ENCODE measurements at regions not wholly inside any gene's neighbourhood (a gene's known extent, or its start where the extent isn't known, plus 50 kb on each side); places are given as distances from the start of the nearest gene placed in this dataset.

DNA sequence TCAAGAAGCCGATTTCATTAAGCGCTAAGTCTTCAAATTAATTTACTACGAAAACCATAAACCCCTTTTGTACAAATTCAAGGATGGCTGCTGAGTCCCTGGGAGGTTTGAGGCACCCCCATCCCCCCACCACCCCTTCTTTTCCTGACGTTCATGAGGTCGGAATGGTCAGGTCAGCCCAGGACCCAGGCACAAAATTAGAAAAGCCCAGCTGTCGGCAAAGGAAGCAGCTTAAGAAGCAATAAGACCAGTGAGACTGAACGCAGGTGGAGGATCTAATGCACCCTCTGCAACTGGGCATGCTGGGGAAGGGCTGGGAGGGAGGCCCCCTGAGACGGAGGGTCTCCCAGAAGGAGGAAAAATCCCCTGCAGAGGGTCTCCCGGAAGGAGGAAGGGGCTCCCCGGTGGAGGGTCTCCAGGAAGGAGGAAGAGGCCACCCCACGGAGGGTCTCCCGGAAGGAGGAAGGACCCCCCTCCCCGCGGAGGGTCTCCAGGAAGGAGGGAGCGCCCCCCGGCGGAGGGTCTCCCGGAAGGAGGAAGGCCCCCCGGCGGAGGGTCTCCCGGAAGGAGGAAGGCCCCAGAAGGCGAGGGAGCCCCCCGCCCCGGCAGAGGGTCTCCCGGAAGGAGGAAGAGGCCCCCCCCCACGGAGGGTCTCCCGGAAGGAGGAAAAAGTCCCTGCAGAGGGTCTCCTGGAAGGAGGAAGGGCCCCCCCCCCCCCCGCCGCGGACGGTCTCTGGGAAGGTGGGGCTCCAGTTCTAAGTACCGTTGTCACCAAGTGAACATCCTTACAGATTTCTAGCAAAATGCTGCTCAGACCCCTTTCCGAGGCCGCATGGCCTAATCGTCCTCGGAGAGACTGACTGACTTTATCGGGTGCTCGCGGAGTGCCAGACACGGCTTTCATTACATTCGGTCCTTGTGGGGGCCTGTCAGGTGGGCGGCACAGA lies 74.4 kb upstream of the FCN1 start:
- TF ChIP-seq, protein P1, sequence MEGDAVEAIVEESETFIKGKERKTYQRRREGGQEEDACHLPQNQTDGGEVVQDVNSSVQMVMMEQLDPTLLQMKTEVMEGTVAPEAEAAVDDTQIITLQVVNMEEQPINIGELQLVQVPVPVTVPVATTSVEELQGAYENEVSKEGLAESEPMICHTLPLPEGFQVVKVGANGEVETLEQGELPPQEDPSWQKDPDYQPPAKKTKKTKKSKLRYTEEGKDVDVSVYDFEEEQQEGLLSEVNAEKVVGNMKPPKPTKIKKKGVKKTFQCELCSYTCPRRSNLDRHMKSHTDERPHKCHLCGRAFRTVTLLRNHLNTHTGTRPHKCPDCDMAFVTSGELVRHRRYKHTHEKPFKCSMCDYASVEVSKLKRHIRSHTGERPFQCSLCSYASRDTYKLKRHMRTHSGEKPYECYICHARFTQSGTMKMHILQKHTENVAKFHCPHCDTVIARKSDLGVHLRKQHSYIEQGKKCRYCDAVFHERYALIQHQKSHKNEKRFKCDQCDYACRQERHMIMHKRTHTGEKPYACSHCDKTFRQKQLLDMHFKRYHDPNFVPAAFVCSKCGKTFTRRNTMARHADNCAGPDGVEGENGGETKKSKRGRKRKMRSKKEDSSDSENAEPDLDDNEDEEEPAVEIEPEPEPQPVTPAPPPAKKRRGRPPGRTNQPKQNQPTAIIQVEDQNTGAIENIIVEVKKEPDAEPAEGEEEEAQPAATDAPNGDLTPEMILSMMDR (IDR thresholded peaks at IDR 0.05), result no peak
- TF ChIP-seq ESRRA (IDR thresholded peaks at IDR 0.05; ENCODE audit: borderline replicate concordance, low read length), result no peak
- no peak for TF ChIP-seq ZFP36 (IDR thresholded peaks at IDR 0.05; ENCODE audit: borderline replicate concordance, partially characterized antibody)
- TF ChIP-seq, protein P2, sequence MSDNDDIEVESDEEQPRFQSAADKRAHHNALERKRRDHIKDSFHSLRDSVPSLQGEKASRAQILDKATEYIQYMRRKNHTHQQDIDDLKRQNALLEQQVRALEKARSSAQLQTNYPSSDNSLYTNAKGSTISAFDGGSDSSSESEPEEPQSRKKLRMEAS (IDR thresholded peaks at IDR 0.05), result no peak
- no peak for TF ChIP-seq POLR2A (IDR thresholded peaks at IDR 0.05; ENCODE audit: low read length)
- TF ChIP-seq, protein P3, sequence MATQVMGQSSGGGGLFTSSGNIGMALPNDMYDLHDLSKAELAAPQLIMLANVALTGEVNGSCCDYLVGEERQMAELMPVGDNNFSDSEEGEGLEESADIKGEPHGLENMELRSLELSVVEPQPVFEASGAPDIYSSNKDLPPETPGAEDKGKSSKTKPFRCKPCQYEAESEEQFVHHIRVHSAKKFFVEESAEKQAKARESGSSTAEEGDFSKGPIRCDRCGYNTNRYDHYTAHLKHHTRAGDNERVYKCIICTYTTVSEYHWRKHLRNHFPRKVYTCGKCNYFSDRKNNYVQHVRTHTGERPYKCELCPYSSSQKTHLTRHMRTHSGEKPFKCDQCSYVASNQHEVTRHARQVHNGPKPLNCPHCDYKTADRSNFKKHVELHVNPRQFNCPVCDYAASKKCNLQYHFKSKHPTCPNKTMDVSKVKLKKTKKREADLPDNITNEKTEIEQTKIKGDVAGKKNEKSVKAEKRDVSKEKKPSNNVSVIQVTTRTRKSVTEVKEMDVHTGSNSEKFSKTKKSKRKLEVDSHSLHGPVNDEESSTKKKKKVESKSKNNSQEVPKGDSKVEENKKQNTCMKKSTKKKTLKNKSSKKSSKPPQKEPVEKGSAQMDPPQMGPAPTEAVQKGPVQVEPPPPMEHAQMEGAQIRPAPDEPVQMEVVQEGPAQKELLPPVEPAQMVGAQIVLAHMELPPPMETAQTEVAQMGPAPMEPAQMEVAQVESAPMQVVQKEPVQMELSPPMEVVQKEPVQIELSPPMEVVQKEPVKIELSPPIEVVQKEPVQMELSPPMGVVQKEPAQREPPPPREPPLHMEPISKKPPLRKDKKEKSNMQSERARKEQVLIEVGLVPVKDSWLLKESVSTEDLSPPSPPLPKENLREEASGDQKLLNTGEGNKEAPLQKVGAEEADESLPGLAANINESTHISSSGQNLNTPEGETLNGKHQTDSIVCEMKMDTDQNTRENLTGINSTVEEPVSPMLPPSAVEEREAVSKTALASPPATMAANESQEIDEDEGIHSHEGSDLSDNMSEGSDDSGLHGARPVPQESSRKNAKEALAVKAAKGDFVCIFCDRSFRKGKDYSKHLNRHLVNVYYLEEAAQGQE (IDR thresholded peaks at IDR 0.05), result no peak
- no peak for TF ChIP-seq MAFK (IDR thresholded peaks at IDR 0.05; ENCODE audit: partially characterized antibody)
- TF ChIP-seq KDM1A (IDR thresholded peaks at IDR 0.05; ENCODE audit: low read depth), result no peak
- TF ChIP-seq EHF (CRISPR knock-in tag; IDR thresholded peaks at IDR 0.05), result no peak
- TF ChIP-seq RAD21 (conservative IDR thresholded peaks at IDR 0.05 in 1 of 2, IDR thresholded peaks at IDR 0.05 in 1 of 2), result no peak
- TF ChIP-seq, protein P4, sequence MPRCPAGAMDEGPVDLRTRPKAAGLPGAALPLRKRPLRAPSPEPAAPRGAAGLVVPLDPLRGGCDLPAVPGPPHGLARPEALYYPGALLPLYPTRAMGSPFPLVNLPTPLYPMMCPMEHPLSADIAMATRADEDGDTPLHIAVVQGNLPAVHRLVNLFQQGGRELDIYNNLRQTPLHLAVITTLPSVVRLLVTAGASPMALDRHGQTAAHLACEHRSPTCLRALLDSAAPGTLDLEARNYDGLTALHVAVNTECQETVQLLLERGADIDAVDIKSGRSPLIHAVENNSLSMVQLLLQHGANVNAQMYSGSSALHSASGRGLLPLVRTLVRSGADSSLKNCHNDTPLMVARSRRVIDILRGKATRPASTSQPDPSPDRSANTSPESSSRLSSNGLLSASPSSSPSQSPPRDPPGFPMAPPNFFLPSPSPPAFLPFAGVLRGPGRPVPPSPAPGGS (IDR thresholded peaks at IDR 0.05), result no peak
- TF ChIP-seq MAZ (IDR thresholded peaks at IDR 0.05; ENCODE audit: borderline replicate concordance, low read depth, low read length), result no peak
- no peak for TF ChIP-seq CBX2 (IDR thresholded peaks at IDR 0.05; ENCODE audit: borderline replicate concordance, low read depth)

All from A549 (cell line).